ENCODE measurements at regions not wholly inside any gene's neighbourhood (a gene's known extent, or its start where the extent isn't known, plus 50 kb on each side); places are given as distances from the start of the nearest gene placed in this dataset.

DNA sequence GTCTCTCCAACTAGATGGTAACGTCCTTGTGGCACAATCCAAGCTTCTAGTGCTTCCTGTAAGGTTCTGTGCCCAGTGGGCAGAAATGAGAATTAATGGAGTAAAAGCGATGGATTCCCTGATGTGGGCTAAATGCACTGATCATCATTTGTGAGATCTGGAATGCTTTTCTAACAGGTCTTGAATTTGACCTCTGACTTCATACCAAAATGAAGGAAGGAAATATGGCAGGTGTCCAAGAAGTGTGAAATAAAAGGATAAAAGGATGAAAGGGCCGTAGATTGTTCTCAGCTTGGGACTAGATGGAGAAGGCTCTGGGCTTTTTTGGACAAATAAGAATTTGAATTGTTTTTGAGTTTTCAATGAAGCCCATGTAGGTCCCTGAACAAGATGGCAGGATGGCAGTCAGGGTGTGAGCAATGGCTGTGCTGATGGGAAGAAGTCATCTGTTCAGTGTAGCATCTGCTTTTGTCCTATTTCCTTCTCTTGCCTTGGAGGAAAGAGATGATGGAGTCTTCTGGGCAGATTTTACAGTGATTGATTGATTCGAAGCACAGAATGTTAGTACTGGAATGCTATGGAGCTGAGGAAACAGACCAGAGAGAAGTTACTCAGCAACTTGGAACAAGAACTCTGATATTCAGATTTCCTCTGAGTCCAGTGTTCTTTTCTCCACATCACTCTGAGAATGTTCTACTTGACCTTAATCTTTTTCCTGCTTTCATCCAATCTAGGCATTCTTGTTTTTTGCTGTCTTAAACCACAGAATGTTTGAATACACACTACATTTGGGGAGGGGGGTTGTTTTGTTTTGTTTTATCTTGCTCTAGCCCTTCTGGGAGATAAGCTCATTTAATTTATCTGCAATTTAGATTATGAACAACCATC is 286.0 kb downstream of the HLX start:
- no peak for DNase-seq

- no peak for DNase-seq
Observed at GRCh38 chr1:221165839-221166500, 286.7 kb downstream of the HLX start.

GRCh38 chr1:221166559-221167318 is 287.5 kb downstream of the HLX start:
- DNase-seq, result peak; percentile 11

GRCh38 chr1:221169447-221169889 is 290.2 kb downstream of the HLX start:
- no peak for DNase-seq

- no peak for DNase-seq
Observed at GRCh38 chr1:221170171-221170570, 290.9 kb downstream of the HLX start.

GRCh38 chr1:221171768-221172167 is 292.5 kb downstream of the HLX start:
- DNase-seq, result no peak

DNA sequence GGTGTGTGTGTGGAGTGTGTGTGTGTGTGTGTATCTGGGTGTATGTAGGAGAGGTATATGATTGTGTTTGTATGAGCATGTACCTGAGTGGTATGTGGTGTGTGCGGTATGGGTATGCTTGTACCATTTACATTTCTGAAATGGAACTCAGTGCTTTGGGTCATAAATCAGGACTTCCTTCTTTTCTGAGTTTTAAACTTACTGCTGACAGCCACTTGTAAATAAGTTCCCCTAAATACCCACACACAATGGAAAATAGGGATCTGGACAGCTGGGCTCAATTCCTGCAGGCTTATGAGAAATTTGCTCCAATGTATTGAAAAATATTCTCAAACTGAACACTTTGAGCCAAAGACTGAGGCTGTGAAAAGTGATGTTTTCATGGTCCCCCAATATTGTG is 293.6 kb downstream of the HLX start:
- no peak for DNase-seq

GRCh38 chr1:221174330-221174993 is 295.2 kb downstream of the HLX start:
- no peak for DNase-seq

DNA sequence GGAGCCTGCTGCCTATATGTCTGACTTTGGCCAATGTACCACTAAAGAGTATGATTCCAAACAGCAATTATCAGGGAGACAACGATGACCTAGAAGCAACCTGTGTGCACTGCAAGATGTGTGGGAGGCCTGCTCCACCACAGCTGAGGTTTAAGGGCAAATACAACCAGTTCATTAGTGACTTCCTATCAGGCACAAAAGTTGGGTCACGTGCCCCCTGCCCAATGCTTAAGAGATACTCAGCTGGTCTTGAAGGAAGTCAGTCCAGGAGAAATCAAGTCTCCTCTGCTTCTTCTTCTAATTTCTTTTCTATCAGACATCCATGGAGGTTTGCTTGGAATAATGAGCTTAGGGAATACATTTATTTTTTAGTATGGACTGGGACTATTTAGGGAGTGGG is 296.0 kb downstream of the HLX start:
- no peak for DNase-seq

GRCh38 chr1:221180704-221181368 is 301.6 kb downstream of the HLX start:
- DNase-seq, result no peak

- no peak for DNase-seq
Observed at GRCh38 chr1:221182791-221183533, 303.7 kb downstream of the HLX start.

DNA sequence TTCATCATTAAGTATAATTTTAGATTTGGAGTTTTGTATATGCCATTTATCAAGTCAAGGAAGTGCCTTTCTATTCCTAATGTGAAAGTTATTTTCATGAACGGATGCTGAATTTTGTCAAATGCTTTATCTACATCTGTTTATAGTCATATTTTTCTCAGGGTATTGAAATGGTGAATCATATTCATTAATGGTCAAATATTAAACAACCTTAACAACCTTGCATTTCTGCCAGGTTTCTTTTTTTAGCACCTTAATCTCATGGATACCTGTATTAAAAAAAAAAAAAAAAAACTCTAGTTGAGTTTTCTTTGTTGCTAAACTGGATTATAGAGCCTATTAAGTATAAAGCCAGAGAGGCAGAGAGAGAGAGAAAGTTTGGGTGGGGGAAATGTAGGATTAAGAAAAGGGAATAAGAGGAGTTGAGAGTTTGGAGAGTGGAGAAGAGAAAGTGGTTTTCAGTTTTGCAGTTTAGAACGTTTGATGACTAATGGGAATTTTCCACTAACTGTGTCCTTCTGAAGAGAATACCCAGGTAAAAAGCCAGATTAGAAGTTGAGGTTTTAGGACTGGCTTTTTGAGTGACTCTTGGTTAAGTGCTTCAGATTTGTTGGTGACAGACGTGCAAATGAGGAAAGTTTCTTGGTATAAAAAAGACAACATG is 305.0 kb downstream of the HLX start:
- DNase-seq, result no peak

- DNase-seq, result no peak
Observed at GRCh38 chr1:221187174-221187573, 307.9 kb downstream of the HLX start.

- no peak for DNase-seq
Observed at GRCh38 chr1:221188458-221188857, 309.2 kb downstream of the HLX start.

- DNase-seq, result no peak
Observed at GRCh38 chr1:221190249-221190648, 311.0 kb downstream of the HLX start.

GRCh38 chr1:221192055-221192454 is 312.8 kb downstream of the HLX start:
- DNase-seq, result no peak

DNA sequence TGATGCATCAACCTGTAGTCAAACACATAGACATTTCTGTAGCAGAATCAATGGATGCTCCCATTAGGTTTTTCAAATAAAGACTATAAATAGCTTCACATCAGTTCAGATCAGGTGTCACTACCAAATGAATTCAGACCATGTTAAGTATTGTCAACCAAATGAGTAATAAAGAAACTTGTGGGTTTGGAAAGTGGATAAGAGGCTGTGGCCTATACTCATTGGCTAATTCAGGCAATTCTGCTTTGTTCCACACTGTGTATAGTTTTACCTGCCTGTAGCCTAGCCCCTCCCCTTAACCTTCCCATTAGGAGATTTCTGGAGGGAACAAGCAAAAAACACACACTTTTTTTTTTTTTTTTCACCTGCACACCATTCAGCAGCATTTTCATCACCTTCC is 321.2 kb downstream of the HLX start:
- DNase-seq, result no peak

GRCh38 chr1:221201773-221202172 is 322.5 kb downstream of the HLX start:
- DNase-seq, result no peak

DNA sequence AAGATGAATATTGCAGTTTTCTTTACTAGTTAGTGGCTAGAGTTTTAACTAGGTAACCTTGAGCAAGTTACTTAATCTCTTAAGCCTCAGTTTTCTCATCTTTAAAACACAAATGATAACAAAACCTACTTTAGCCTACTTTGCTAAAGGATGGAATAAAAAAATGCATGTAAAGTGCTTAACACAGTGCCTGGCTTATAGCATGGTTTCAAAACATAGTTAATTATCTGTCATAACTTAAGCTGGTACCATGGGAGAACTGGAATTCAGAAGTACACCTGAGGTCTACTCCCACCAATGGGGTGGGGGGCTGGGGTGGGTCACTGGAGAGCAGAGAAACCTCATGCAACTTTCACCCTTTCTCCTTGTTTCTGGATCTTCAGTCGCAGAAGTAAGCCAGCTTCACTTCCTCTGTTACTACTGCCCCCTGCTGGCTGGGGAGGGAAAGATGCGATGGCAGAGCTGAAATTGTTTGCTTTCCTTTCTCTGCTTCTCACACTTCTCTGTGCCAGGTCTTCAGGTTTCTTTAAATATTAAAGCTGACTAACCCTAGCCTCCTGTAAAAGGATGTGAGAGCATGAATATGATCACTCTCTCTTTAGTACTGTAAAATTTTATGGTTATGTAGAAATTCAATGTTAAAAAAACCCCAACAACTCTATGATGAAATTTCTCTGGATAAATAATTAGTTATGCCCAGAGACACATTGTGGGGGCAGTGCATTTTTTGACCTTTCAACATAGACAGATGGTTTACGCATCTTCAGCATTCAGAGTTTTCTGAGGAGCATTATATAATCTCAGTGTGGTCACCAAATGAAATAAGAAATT is 324.2 kb downstream of the HLX start:
- peak; percentile 43 for DNase-seq

Measured in CD4-positive, alpha-beta T cell treated with Interleukin-21 for 1 hour (primary cell).